G401.6 (cell line): ENCODE measurements at regions not wholly inside any gene's neighbourhood (a gene's known extent, or its start where the extent isn't known, plus 50 kb on each side); places are given as distances from the start of the nearest gene placed in this dataset.
"Not testable (repeated sequence)": the region's sequence is repeated elsewhere in the genome, so short reads cannot be mapped to it uniquely, and the experiment has no call there.

Experiments
- FAIRE-seq: peaks from 2 replicates; lab custom pipeline; 2012; peaks lifted over from hg19 to GRCh38; lab: Jason Lieb, UNC

GRCh38 chr4:104129243-104129642 is 365.5 kb downstream of the CXXC4 start:
- FAIRE-seq, result no peak

GRCh38 chr4:104128850-104129213 is 365.9 kb downstream of the CXXC4 start:
- no peak for FAIRE-seq

GRCh38 chr4:104128031-104128849 is 366.5 kb downstream of the CXXC4 start:
- no peak for FAIRE-seq

- no peak for FAIRE-seq
Observed at GRCh38 chr4:104123021-104123420, 371.7 kb downstream of the CXXC4 start.

- FAIRE-seq, result no peak
Observed at GRCh38 chr4:104117776-104118175, 376.9 kb downstream of the CXXC4 start.

GRCh38 chr4:104113850-104114249 is 380.8 kb downstream of the CXXC4 start:
- FAIRE-seq, result no peak

- FAIRE-seq, result no peak
Observed at GRCh38 chr4:104099141-104099540, 379.4 kb upstream of the TACR3 start.

- no peak for FAIRE-seq
Observed at GRCh38 chr4:104093247-104093646, 373.5 kb upstream of the TACR3 start.

GRCh38 chr4:104073229-104073628 is 353.4 kb upstream of the TACR3 start:
- no peak for FAIRE-seq

GRCh38 chr4:104066533-104066932 is 346.7 kb upstream of the TACR3 start:
- no peak for FAIRE-seq

GRCh38 chr4:104064646-104065577 is 345.1 kb upstream of the TACR3 start:
- peak; percentile 77 for FAIRE-seq

- FAIRE-seq, result no peak
Observed at GRCh38 chr4:104063341-104063740, 343.6 kb upstream of the TACR3 start.

GRCh38 chr4:104044369-104044768 is 324.6 kb upstream of the TACR3 start:
- FAIRE-seq, result no peak

GRCh38 chr4:104032896-104033295 is 313.1 kb upstream of the TACR3 start:
- FAIRE-seq, result no peak

GRCh38 chr4:104025251-104025650 is 305.5 kb upstream of the TACR3 start:
- no peak for FAIRE-seq

GRCh38 chr4:104022831-104023230 is 303.0 kb upstream of the TACR3 start:
- FAIRE-seq, result no peak

GRCh38 chr4:104022226-104022625 is 302.4 kb upstream of the TACR3 start:
- FAIRE-seq, result no peak

GRCh38 chr4:104020641-104021040 is 300.9 kb upstream of the TACR3 start:
- no peak for FAIRE-seq

GRCh38 chr4:104017213-104017612 is 297.4 kb upstream of the TACR3 start:
- FAIRE-seq, result no peak

- FAIRE-seq, result peak; percentile 91
Observed at GRCh38 chr4:104015680-104016079, 295.9 kb upstream of the TACR3 start.

GRCh38 chr4:104010722-104011121 is 290.9 kb upstream of the TACR3 start:
- no peak for FAIRE-seq

GRCh38 chr4:104002318-104002717 is 282.5 kb upstream of the TACR3 start:
- FAIRE-seq, result not testable (repeated sequence)

GRCh38 chr4:103998756-103999155 is 279.0 kb upstream of the TACR3 start:
- no peak for FAIRE-seq
